Fibroblast of villous mesenchyme (primary cell): ENCODE measurements at regions not wholly inside any gene's neighbourhood (a gene's known extent, or its start where the extent isn't known, plus 50 kb on each side); places are given as distances from the start of the nearest gene placed in this dataset.
A peak's percentile ranks its signal among the peaks of the same experiment; 100 is the strongest.

Experiments used
- DNase-seq: peaks from one replicate; pipeline ENCODE4 v3.0.0-alpha.2; 2010; ENCODE audit warnings: low read depth
- H3K4me3 ChIP-seq: 2 replicates; pipeline ENCODE4 v1.5.1; 2011; ENCODE audit warnings: low read depth, mild to moderate bottlenecking, low read length
- TF ChIP-seq, protein P1 (sequence below): IDR thresholded peaks from 2 replicates; pipeline ENCODE4 v1.5.1; 2012; ENCODE audit warnings: low read depth, mild to moderate bottlenecking, low read length; ENCODE audit not compliant: insufficient read depth

GRCh38 chr13:80979035-80979641, 638.2 kb upstream of the SPRY2 start:
- no peak overlapping the region for H3K4me3 ChIP-seq
- TF ChIP-seq, protein P1, sequence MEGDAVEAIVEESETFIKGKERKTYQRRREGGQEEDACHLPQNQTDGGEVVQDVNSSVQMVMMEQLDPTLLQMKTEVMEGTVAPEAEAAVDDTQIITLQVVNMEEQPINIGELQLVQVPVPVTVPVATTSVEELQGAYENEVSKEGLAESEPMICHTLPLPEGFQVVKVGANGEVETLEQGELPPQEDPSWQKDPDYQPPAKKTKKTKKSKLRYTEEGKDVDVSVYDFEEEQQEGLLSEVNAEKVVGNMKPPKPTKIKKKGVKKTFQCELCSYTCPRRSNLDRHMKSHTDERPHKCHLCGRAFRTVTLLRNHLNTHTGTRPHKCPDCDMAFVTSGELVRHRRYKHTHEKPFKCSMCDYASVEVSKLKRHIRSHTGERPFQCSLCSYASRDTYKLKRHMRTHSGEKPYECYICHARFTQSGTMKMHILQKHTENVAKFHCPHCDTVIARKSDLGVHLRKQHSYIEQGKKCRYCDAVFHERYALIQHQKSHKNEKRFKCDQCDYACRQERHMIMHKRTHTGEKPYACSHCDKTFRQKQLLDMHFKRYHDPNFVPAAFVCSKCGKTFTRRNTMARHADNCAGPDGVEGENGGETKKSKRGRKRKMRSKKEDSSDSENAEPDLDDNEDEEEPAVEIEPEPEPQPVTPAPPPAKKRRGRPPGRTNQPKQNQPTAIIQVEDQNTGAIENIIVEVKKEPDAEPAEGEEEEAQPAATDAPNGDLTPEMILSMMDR, result peak; percentile 81

GRCh38 chr13:80977168-80977567, 636.2 kb upstream of the SPRY2 start:
- no peak overlapping the region for H3K4me3 ChIP-seq
- TF ChIP-seq, protein P1, result no peak
- no peak for DNase-seq

More at GRCh38 chr13:80979035-80979641, 638.2 kb upstream of the SPRY2 start:
- peak; percentile 59 for DNase-seq

GRCh38 chr13:80975903-80976302, 635.0 kb upstream of the SPRY2 start:
- DNase-seq, result no peak
- H3K4me3 ChIP-seq, result no peak overlapping the region
- TF ChIP-seq, protein P1, result no peak

- DNase-seq, result no peak
- H3K4me3 ChIP-seq, result no peak overlapping the region
- TF ChIP-seq, protein P1, result no peak
These were observed 632.8 kb upstream of the SPRY2 start for GRCh38 chr13:80973721-80974120.

GRCh38 chr13:80972857-80973478, 632.0 kb upstream of the SPRY2 start:
- TF ChIP-seq, protein P1, result no peak
- no peak overlapping the region for H3K4me3 ChIP-seq
- no peak for DNase-seq

DNA sequence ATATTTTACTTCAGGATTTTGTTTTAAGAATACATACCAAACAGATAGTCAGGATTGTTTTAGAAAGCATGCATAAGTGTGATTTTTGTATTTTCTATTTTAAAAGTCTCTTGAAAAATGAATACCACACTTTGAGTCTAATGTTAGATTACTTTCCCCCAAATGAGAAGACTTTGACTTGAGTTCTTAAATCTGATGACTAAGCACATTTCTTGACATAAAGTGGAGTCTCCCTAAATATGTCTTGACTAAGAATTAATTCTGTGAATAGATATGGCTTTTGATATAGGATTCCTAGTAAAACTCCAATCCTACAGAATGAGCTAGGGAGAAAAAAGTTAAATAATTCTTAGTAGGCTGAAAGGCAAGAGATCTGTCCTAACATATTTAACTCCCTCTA, 624.2 kb upstream of the SPRY2 start:
- no peak overlapping the region for H3K4me3 ChIP-seq
- TF ChIP-seq, protein P1, result no peak
- DNase-seq, result no peak
